Body of pancreas (tissue), 4 donors: ENCODE measurements at regions not wholly inside any gene's neighbourhood (a gene's known extent, or its start where the extent isn't known, plus 50 kb on each side); places are given as distances from the start of the nearest gene placed in this dataset.

Source experiments
- POLR2A ChIP-seq, 3 donors: fragments of 450-650 bp; IDR thresholded peaks; one replicate each; pipeline ENCODE4 v1.6.1; 2016; ENCODE audit warnings: antibody characterized with exemption in 3 of 3, mild to moderate bottlenecking in 2 of 3
- TF ChIP-seq, protein P1 (sequence below), 7 experiments: fragments of 450-650 bp in 4 of 7; fragments of 200-600 bp in 3 of 7; sonication (generic) in 3 of 7; IDR thresholded peaks; one replicate each; pipeline ENCODE4 v1.5.1; 2016 to 2019; ENCODE audit warnings: antibody characterized with exemption in 7 of 7

GRCh38 chr1:78387871-78388270 is 102.9 kb upstream of the PTGFR start:
- TF ChIP-seq POLR2A (IDR thresholded peaks at IDR 0.05): no peak
- TF ChIP-seq, protein P1, sequence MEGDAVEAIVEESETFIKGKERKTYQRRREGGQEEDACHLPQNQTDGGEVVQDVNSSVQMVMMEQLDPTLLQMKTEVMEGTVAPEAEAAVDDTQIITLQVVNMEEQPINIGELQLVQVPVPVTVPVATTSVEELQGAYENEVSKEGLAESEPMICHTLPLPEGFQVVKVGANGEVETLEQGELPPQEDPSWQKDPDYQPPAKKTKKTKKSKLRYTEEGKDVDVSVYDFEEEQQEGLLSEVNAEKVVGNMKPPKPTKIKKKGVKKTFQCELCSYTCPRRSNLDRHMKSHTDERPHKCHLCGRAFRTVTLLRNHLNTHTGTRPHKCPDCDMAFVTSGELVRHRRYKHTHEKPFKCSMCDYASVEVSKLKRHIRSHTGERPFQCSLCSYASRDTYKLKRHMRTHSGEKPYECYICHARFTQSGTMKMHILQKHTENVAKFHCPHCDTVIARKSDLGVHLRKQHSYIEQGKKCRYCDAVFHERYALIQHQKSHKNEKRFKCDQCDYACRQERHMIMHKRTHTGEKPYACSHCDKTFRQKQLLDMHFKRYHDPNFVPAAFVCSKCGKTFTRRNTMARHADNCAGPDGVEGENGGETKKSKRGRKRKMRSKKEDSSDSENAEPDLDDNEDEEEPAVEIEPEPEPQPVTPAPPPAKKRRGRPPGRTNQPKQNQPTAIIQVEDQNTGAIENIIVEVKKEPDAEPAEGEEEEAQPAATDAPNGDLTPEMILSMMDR (IDR thresholded peaks at IDR 0.05): no peak
